ENCODE measurements at regions not wholly inside any gene's neighbourhood (a gene's known extent, or its start where the extent isn't known, plus 50 kb on each side); places are given as distances from the start of the nearest gene placed in this dataset.
"Not testable (repeated sequence)": the region's sequence is repeated elsewhere in the genome, so short reads cannot be mapped to it uniquely, and the experiment has no call there.

- DNase-seq (ENCODE audit: low spot score), result no peak
These were observed 71.8 kb downstream of the GGTLC2 start for GRCh38 chr22:22716136-22716665.

- no peak for DNase-seq (ENCODE audit: low spot score)
These were observed 73.2 kb downstream of the GGTLC2 start for GRCh38 chr22:22717664-22718063.

- DNase-seq (ENCODE audit: low spot score), result peak; percentile 5
These were observed 75.8 kb downstream of the GGTLC2 start for GRCh38 chr22:22720201-22720723.

GRCh38 chr22:22720724-22721261 lies 76.4 kb downstream of the GGTLC2 start:
- DNase-seq (ENCODE audit: low spot score), result no peak

GRCh38 chr22:22721681-22722354 lies 77.4 kb downstream of the GGTLC2 start:
- DNase-seq (ENCODE audit: low spot score), result no peak

- DNase-seq (ENCODE audit: low spot score), result no peak
These were observed 84.0 kb downstream of the GGTLC2 start for GRCh38 chr22:22728382-22728781.

GRCh38 chr22:22730655-22731373 lies 86.4 kb downstream of the GGTLC2 start:
- DNase-seq (ENCODE audit: low spot score), result no peak

GRCh38 chr22:22731374-22731676 lies 86.9 kb downstream of the GGTLC2 start:
- no peak for DNase-seq (ENCODE audit: low spot score)

GRCh38 chr22:22733006-22733405 lies 88.6 kb downstream of the GGTLC2 start:
- not testable (repeated sequence) for DNase-seq (ENCODE audit: low spot score)

- DNase-seq (ENCODE audit: low spot score), result no peak
These were observed 89.5 kb downstream of the GGTLC2 start for GRCh38 chr22:22733881-22734373.

GRCh38 chr22:22734395-22735272 lies 90.2 kb downstream of the GGTLC2 start:
- DNase-seq (ENCODE audit: low spot score), result not testable (repeated sequence)

- not testable (repeated sequence) for DNase-seq (ENCODE audit: low spot score)
These were observed 90.9 kb downstream of the GGTLC2 start for GRCh38 chr22:22735276-22735675.

- no peak for DNase-seq (ENCODE audit: low spot score)
These were observed 91.5 kb downstream of the GGTLC2 start for GRCh38 chr22:22735695-22736611.

GRCh38 chr22:22737590-22737989 lies 93.2 kb downstream of the GGTLC2 start:
- no peak for DNase-seq (ENCODE audit: low spot score)

GRCh38 chr22:22738959-22739585 lies 94.7 kb downstream of the GGTLC2 start:
- DNase-seq (ENCODE audit: low spot score), result no peak

GRCh38 chr22:22740560-22741276 lies 96.3 kb downstream of the GGTLC2 start:
- DNase-seq (ENCODE audit: low spot score), result no peak

GRCh38 chr22:22741843-22742242 lies 97.4 kb downstream of the GGTLC2 start:
- DNase-seq (ENCODE audit: low spot score), result no peak

GRCh38 chr22:22742641-22743040 lies 98.2 kb downstream of the GGTLC2 start:
- no peak for DNase-seq (ENCODE audit: low spot score)

- no peak for DNase-seq (ENCODE audit: low spot score)
These were observed 98.8 kb downstream of the GGTLC2 start for GRCh38 chr22:22743128-22743760.
